ENCODE measurements at regions not wholly inside any gene's neighbourhood (a gene's known extent, or its start where the extent isn't known, plus 50 kb on each side); places are given as distances from the start of the nearest gene placed in this dataset.

- Histone ChIP-seq H2AFZ (ENCODE audit: low read depth, low read length) (no peak overlapping the region), H3K79me2 (ENCODE audit: insufficient read depth, low read length) (no peaks in the 10 kb centered on the region), H4K20me1 (ENCODE audit: insufficient read depth, low read length) (no peaks in the 10 kb centered on the region), H3K27me3 (ENCODE audit: insufficient read depth, low read length, poor library complexity) (no peaks in the 10 kb centered on the region), H3K4me1 (ENCODE audit: insufficient read depth, low read length) (no peaks in the 10 kb centered on the region), H3K9me3 (ENCODE audit: insufficient read depth, low read length, severe bottlenecking) (no peaks in the 10 kb centered on the region), H3K4me2 (ENCODE audit: insufficient read depth, low read length) (no peak overlapping the region), H3K9ac (ENCODE audit: low read depth, low read length) (no peak overlapping the region), H3K4me3 (ENCODE audit: low read depth in 1 of 2, low read length in 2 of 2) (no peak overlapping the region), H3K36me3 (ENCODE audit: insufficient read depth, low read length) (no peaks in the 10 kb centered on the region), H3K27ac (ENCODE audit: low read length) (no peak overlapping the region)
- no peak for ATAC-seq (ENCODE audit: insufficient read depth, low read depth)
- DNase-seq: no peak
- TF ChIP-seq CTCF (IDR thresholded peaks at IDR 0.05; ENCODE audit: borderline replicate concordance, extremely low read depth, low read length, poor library complexity, severe bottlenecking): no peak
- TF ChIP-seq EZH2 (IDR thresholded peaks at IDR 0.05; ENCODE audit: borderline replicate concordance, low read depth, low read length, severe bottlenecking): no peak
Observed at GRCh38 chr20:48060841-48061720, 275.8 kb upstream of the SULF2 start.

- Histone ChIP-seq H3K79me2 (ENCODE audit: insufficient read depth, low read length) (no peaks in the 10 kb centered on the region), H4K20me1 (ENCODE audit: insufficient read depth, low read length) (no peaks in the 10 kb centered on the region), H3K4me1 (ENCODE audit: insufficient read depth, low read length) (no peaks in the 10 kb centered on the region), H3K4me3 (ENCODE audit: low read depth in 1 of 2, low read length in 2 of 2) (no peak overlapping the region), H3K4me2 (ENCODE audit: insufficient read depth, low read length) (no peak overlapping the region), H3K9ac (ENCODE audit: low read depth, low read length) (no peak overlapping the region), H3K27me3 (ENCODE audit: insufficient read depth, low read length, poor library complexity) (no peaks in the 10 kb centered on the region), H3K27ac (ENCODE audit: low read length) (no peak overlapping the region), H3K9me3 (ENCODE audit: insufficient read depth, low read length, severe bottlenecking) (no peaks in the 10 kb centered on the region), H2AFZ (ENCODE audit: low read depth, low read length) (no peak overlapping the region), H3K36me3 (ENCODE audit: insufficient read depth, low read length) (no peaks in the 10 kb centered on the region)
- no peak for TF ChIP-seq CTCF (IDR thresholded peaks at IDR 0.05; ENCODE audit: borderline replicate concordance, extremely low read depth, low read length, poor library complexity, severe bottlenecking)
- TF ChIP-seq EZH2 (IDR thresholded peaks at IDR 0.05; ENCODE audit: borderline replicate concordance, low read depth, low read length, severe bottlenecking): no peak
- DNase-seq: no peak
- ATAC-seq (ENCODE audit: insufficient read depth, low read depth): no peak
Observed at GRCh38 chr20:48058611-48059559, 273.6 kb upstream of the SULF2 start.

- TF ChIP-seq CTCF (IDR thresholded peaks at IDR 0.05; ENCODE audit: borderline replicate concordance, extremely low read depth, low read length, poor library complexity, severe bottlenecking) (no peak), EZH2 (IDR thresholded peaks at IDR 0.05; ENCODE audit: borderline replicate concordance, low read depth, low read length, severe bottlenecking) (no peak)
- no peak overlapping the region for H3K9ac ChIP-seq (ENCODE audit: low read depth, low read length)
- no peak for DNase-seq
- no peaks in the 10 kb centered on the region for H3K79me2 ChIP-seq (ENCODE audit: insufficient read depth, low read length)
- no peak overlapping the region for H3K4me3 ChIP-seq (ENCODE audit: low read depth in 1 of 2, low read length in 2 of 2)
- H3K4me2 ChIP-seq (ENCODE audit: insufficient read depth, low read length): no peak overlapping the region
- H2AFZ ChIP-seq (ENCODE audit: low read depth, low read length): no peak overlapping the region
- ATAC-seq (ENCODE audit: insufficient read depth, low read depth): no peak
- no peaks in the 10 kb centered on the region for H3K4me1 ChIP-seq (ENCODE audit: insufficient read depth, low read length)
- H3K27me3 ChIP-seq (ENCODE audit: insufficient read depth, low read length, poor library complexity): no peaks in the 10 kb centered on the region
- no peak overlapping the region for H3K27ac ChIP-seq (ENCODE audit: low read length)
- H3K36me3 ChIP-seq (ENCODE audit: insufficient read depth, low read length): no peaks in the 10 kb centered on the region
- H4K20me1 ChIP-seq (ENCODE audit: insufficient read depth, low read length): no peaks in the 10 kb centered on the region
- H3K9me3 ChIP-seq (ENCODE audit: insufficient read depth, low read length, severe bottlenecking): no peaks in the 10 kb centered on the region
Observed at GRCh38 chr20:48057739-48058138, 272.5 kb upstream of the SULF2 start.
